ENCODE measurements at regions not wholly inside any gene's neighbourhood (a gene's known extent, or its start where the extent isn't known, plus 50 kb on each side); places are given as distances from the start of the nearest gene placed in this dataset.

- Histone ChIP-seq H3K4me1 (ENCODE audit: insufficient read depth, low read length) (no peaks in the 10 kb centered on the region), H3K36me3 (replicated peaks in 1 of 2; ENCODE audit: control insufficient read depth in 1 of 2, insufficient read depth in 2 of 2, low read length in 2 of 2) (no peaks in the 10 kb centered on the region), H4K20me1 (ENCODE audit: insufficient read depth, low read length) (no peaks in the 10 kb centered on the region), H3K27me3 (ENCODE audit: control insufficient read depth in 1 of 2, insufficient read depth in 2 of 2, low read length in 2 of 2) (no peaks in the 10 kb centered on the region), H3K27ac (ENCODE audit: extremely low read length, insufficient read depth, low read length) (no peak overlapping the region), H3K4me2 (ENCODE audit: low read depth, low read length) (no peak overlapping the region), H3K9me3 (ENCODE audit: low read length) (peaks cover 6% of the 10 kb centered on the region; the same call in 1 of the 2 replicates), H3K79me2 (ENCODE audit: insufficient read depth, low read length) (no peaks in the 10 kb centered on the region), H3K4me3 (replicated peaks in 1 of 3; ENCODE audit: insufficient read depth in 1 of 3, low read depth in 2 of 3, low read length in 3 of 3) (no peak overlapping the region), H3K9ac (ENCODE audit: insufficient read depth, low read depth, low read length) (no peak overlapping the region), H2AFZ (ENCODE audit: low read length) (no peak overlapping the region)
- POLR2A ChIA-PET, result no interaction called here
- WGBS (ENCODE audit: low lambda C conversion rate), result 0% methylated on average over 3 of the region's 3 CpGs
- no TSS peak for BruUV-seq (replicated peaks)
- ATAC-seq (no peak), FAIRE-seq (no peak), DNase-seq (ENCODE audit: low spot score) (no peak)
- no peak for TF ChIP-seq HNF1B (CRISPR knock-in tag; IDR thresholded peaks at IDR 0.05)
- no peak for TF ChIP-seq SRSF1 (optimal IDR thresholded peaks at IDR 0.05; ENCODE audit: low read depth, low read length)
- TF ChIP-seq HOXA3 (CRISPR knock-in tag; IDR thresholded peaks at IDR 0.05), result no peak
- no peak for TF ChIP-seq TOPORS (CRISPR knock-in tag; IDR thresholded peaks at IDR 0.05)
- no peak for TF ChIP-seq BHLHE40 (IDR thresholded peaks at IDR 0.05; ENCODE audit: low read length)
- no peak for TF ChIP-seq DPF2 (CRISPR knock-in tag; IDR thresholded peaks at IDR 0.05; ENCODE audit: borderline replicate concordance, low read depth)
- TF ChIP-seq TCF7 (IDR thresholded peaks at IDR 0.05; ENCODE audit: low read depth), result no peak
- CTCF ChIA-PET (ENCODE audit: low intra/inter-chr PET ratio, low total read pairs), result no interaction called here
- in situ Hi-C loops (cut with HindIII; ENCODE audit: extremely low pct_ligation_motif_present, low pct_unique_long_range_greater_than_20kb) (no loop called here), intact Hi-C loops (cut with micrococcal nuclease; ENCODE audit: unreplicated experiment) (no loop called here)
Measured at GRCh38 chr14:105773584-105773983, 247.2 kb downstream of the TMEM121 start.

DNA sequence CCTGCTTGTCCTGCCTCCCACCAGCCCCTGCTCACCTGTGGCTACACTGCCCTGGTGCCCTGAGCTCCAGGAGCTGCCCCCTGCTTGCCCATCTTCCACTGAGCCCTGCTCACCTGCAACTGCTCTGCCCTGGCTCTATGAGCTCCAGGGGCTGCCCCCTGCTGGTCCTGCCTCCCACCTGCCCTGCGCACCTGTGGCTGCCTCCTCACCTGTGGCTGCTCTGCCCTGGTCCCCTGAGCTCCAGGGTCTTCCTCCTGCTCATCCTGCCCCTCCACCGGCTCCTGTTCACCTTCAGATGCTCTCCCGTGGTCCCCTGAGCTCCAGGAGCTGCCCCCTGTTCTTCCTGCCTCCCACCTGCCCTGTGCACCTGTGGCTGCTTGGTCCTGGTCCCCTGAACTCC lies 247.6 kb downstream of the TMEM121 start:
- no peak for DNase-seq (ENCODE audit: low spot score)
- H3K27ac ChIP-seq (ENCODE audit: extremely low read length, insufficient read depth, low read length), result no peak overlapping the region
- no peak overlapping the region for H3K9ac ChIP-seq (ENCODE audit: insufficient read depth, low read depth, low read length)
- TF ChIP-seq ZNF10 (CRISPR knock-in tag; IDR thresholded peaks at IDR 0.05; ENCODE audit: borderline replicate concordance, low read depth) (no peak), ONECUT2 (CRISPR knock-in tag; IDR thresholded peaks at IDR 0.05) (no peak)
- TF ChIP-seq, protein P1, sequence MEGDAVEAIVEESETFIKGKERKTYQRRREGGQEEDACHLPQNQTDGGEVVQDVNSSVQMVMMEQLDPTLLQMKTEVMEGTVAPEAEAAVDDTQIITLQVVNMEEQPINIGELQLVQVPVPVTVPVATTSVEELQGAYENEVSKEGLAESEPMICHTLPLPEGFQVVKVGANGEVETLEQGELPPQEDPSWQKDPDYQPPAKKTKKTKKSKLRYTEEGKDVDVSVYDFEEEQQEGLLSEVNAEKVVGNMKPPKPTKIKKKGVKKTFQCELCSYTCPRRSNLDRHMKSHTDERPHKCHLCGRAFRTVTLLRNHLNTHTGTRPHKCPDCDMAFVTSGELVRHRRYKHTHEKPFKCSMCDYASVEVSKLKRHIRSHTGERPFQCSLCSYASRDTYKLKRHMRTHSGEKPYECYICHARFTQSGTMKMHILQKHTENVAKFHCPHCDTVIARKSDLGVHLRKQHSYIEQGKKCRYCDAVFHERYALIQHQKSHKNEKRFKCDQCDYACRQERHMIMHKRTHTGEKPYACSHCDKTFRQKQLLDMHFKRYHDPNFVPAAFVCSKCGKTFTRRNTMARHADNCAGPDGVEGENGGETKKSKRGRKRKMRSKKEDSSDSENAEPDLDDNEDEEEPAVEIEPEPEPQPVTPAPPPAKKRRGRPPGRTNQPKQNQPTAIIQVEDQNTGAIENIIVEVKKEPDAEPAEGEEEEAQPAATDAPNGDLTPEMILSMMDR (CRISPR knock-in tag; IDR thresholded peaks at IDR 0.05), result peak; percentile 30; the same call in 1 of the 2 replicates
- H3K27me3 ChIP-seq (ENCODE audit: control insufficient read depth in 1 of 2, insufficient read depth in 2 of 2, low read length in 2 of 2), result no peaks in the 10 kb centered on the region
- no TSS peak for BruUV-seq (replicated peaks)
- H3K9me3 ChIP-seq (ENCODE audit: low read length), result peaks cover 10% of the 10 kb centered on the region; the same call in 1 of the 2 replicates
- ATAC-seq, result peak; percentile 38; the same call in 1 of the 3 replicates
- H3K4me3 ChIP-seq (replicated peaks in 1 of 3; ENCODE audit: insufficient read depth in 1 of 3, low read depth in 2 of 3, low read length in 3 of 3), result no peak overlapping the region
- CTCF ChIA-PET (ENCODE audit: low intra/inter-chr PET ratio, low total read pairs), result no interaction called here
- 0% methylated on average over 2 of the region's 3 CpGs for whole genome bisulfite sequencing (ENCODE audit: low lambda C conversion rate)
- H3K4me1 ChIP-seq (ENCODE audit: insufficient read depth, low read length), result no peaks in the 10 kb centered on the region
- in situ Hi-C loops (cut with HindIII; ENCODE audit: extremely low pct_ligation_motif_present, low pct_unique_long_range_greater_than_20kb) (no loop called here), intact Hi-C loops (cut with micrococcal nuclease; ENCODE audit: unreplicated experiment) (no loop called here)
- no peaks in the 10 kb centered on the region for H3K36me3 ChIP-seq (replicated peaks in 1 of 2; ENCODE audit: control insufficient read depth in 1 of 2, insufficient read depth in 2 of 2, low read length in 2 of 2)
- no peaks in the 10 kb centered on the region for H3K79me2 ChIP-seq (ENCODE audit: insufficient read depth, low read length)
- no peak for FAIRE-seq
- POLR2A ChIA-PET, result no interaction called here
- no peaks in the 10 kb centered on the region for H4K20me1 ChIP-seq (ENCODE audit: insufficient read depth, low read length)
- no peak overlapping the region for H2AFZ ChIP-seq (ENCODE audit: low read length)
- H3K4me2 ChIP-seq (ENCODE audit: low read depth, low read length), result no peak overlapping the region

Data from HepG2 (cell line).